Right lobe of liver (tissue), 4 donors: ENCODE measurements at regions not wholly inside any gene's neighbourhood (a gene's known extent, or its start where the extent isn't known, plus 50 kb on each side); places are given as distances from the start of the nearest gene placed in this dataset.

Source experiments
- CTCF ChIP-seq, 4 donors: fragments of 200-600 bp in 3 of 4; fragments of 450-650 bp in 1 of 4; IDR thresholded peaks; one replicate each; pipeline versions ENCODE4 v1.5.1 to v1.8.0; 2016 to 2022; ENCODE audit warnings: antibody characterized with exemption in 4 of 4, mild to moderate bottlenecking in 2 of 4
- POLR2A ChIP-seq: fragments of 450-650 bp; IDR thresholded peaks from one replicate; pipeline ENCODE4 v1.6.1; 2017; ENCODE audit warnings: antibody characterized with exemption, mild to moderate bottlenecking
- donor health status: DM: no; HTN: no; CAD: no.
- donor health status: DM: no; HTN: no; CAD: no.
- donor health status: DM: no; HTN: yes; CAD: no.

DNA sequence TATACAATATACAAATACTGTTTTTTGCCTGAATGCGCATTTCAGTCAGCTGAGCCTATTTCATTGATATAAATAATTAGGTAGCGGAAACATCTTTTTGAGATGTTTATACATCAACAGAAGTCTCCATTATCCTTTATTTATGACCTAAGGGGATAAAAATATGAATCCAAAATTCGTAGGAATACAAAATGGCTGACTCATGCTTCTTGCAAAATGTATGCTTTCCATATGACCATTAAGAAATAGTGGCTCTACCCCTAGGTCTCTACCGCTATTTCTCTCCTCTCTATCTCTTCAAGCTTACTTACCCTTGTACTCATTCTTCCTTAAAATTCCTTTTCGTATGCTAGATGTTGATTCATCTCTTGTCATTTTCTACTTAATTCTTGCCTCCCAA, 338.4 kb upstream of the TMPRSS15 start:
- TF ChIP-seq CTCF (IDR thresholded peaks at IDR 0.05): no peak
- TF ChIP-seq POLR2A: no peak
